BJ (cell line): ENCODE measurements at regions not wholly inside any gene's neighbourhood (a gene's known extent, or its start where the extent isn't known, plus 50 kb on each side); places are given as distances from the start of the nearest gene placed in this dataset.
"Not testable (repeated sequence)": the region's sequence is repeated elsewhere in the genome, so short reads cannot be mapped to it uniquely, and the experiment has no call there.

Experiments
- CTCF ChIA-PET: fragments of 350-600 bp; formaldehyde crosslinking; extraction: SDS; loops from one replicate; lab custom pipeline; 2021; ENCODE audit warnings: antibody characterized with exemption, inconsistent platforms; lab: Yijun Ruan, JAX
- POLR2A ChIA-PET: fragments of 300-600 bp; sonication (Branson Sonifier 250); formaldehyde crosslinking; extraction: SDS; loops from one replicate; lab custom pipeline; 2021; ENCODE audit warnings: antibody characterized with exemption; lab: Charles Lee
- DNase-seq: peaks from one replicate; pipeline ENCODE4 v3.0.0-alpha.2; 2011; ENCODE audit warnings: low read depth
- H3K27me3 ChIP-seq: 2 replicates; pipeline ENCODE4 v1.6.0; 2011; ENCODE audit warnings: low read length; ENCODE audit not compliant: control insufficient read depth, insufficient read depth
- H3K36me3 ChIP-seq: 2 replicates; pipeline ENCODE4 v1.5.1; 2011; ENCODE audit warnings: low read length; ENCODE audit not compliant: control insufficient read depth, insufficient read depth
- H3K4me3 ChIP-seq: 2 replicates; pipeline ENCODE4 v1.5.1; 2011; ENCODE audit warnings: low read depth, mild to moderate bottlenecking, control low read depth, low read length
- TF ChIP-seq, protein P1 (sequence below): IDR thresholded peaks from 2 replicates; pipeline ENCODE4 v1.5.1; 2011; ENCODE audit warnings: low read depth, mild to moderate bottlenecking, control low read depth, inconsistent platforms, low read length, moderate library complexity; ENCODE audit not compliant: insufficient read depth

DNA sequence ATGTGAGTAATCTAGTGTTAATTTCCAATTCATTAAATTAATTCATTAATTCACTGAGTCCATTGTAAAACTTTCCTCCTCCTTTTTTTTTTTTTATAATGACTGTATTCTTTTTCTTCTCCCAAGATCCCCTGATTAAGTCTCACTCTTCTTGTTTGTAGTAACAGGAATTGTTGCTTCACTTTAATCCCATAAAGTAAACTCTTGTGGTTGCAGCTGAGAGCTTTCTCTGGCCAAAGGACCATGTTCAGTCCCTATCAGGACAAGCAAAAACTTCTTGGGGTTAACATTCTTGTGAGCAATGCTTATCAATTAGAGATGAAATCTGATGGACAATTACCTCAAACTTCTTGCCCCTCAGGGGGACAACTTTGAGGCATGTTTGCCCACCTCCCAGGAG, 400.2 kb upstream of the SPHKAP start:
- Histone ChIP-seq H3K4me3 (no peak overlapping the region), H3K36me3 (no peaks in the 10 kb centered on the region), H3K27me3 (no peaks in the 10 kb centered on the region)
- DNase-seq = no peak
- TF ChIP-seq, protein P1, sequence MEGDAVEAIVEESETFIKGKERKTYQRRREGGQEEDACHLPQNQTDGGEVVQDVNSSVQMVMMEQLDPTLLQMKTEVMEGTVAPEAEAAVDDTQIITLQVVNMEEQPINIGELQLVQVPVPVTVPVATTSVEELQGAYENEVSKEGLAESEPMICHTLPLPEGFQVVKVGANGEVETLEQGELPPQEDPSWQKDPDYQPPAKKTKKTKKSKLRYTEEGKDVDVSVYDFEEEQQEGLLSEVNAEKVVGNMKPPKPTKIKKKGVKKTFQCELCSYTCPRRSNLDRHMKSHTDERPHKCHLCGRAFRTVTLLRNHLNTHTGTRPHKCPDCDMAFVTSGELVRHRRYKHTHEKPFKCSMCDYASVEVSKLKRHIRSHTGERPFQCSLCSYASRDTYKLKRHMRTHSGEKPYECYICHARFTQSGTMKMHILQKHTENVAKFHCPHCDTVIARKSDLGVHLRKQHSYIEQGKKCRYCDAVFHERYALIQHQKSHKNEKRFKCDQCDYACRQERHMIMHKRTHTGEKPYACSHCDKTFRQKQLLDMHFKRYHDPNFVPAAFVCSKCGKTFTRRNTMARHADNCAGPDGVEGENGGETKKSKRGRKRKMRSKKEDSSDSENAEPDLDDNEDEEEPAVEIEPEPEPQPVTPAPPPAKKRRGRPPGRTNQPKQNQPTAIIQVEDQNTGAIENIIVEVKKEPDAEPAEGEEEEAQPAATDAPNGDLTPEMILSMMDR = no peak
- CTCF ChIA-PET = no interaction called here
- POLR2A ChIA-PET = no interaction called here

DNA sequence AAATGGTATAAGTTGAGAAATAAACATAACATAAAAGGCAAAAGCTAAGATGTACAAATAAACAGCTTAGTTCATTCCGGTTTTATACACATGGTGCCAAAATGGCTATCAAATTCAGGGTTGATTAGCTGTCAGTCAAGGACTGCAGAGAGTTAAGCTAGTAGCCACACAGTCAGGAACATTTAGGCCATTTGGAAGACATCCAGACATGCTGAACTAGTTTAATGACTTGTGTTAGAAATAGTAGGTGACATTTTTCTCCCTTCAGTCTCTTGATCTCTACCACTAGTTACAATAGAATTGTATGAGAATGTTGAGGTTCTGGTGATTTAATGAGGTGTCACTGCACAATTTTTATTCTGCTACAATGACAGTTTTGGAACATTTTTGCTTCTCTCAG, 394.4 kb upstream of the SPHKAP start:
- CTCF ChIA-PET = no interaction called here
- DNase-seq = no peak
- Histone ChIP-seq H3K27me3 (no peaks in the 10 kb centered on the region), H3K4me3 (no peak overlapping the region), H3K36me3 (no peaks in the 10 kb centered on the region)
- POLR2A ChIA-PET = no interaction called here
- TF ChIP-seq, protein P1 = no peak

DNA sequence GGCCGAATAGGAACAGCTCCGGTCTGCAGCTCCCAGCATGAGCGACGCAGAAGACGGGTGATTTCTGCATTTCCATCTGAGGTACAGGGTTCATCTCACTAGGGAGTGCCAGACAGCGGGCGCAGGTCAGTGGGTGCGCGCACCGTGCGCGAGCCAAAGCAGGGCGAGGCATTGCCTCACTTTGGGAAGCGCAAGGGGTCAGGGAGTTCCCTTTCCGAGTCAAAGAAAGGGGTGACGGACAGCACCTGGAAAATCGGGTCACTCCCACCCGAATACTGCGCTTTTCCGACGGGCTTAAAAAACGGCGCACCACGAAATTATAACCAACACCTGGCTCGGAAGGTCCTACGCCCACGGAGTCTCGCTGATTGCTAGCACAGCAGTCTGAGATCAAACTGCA, 386.8 kb upstream of the SPHKAP start:
- H3K4me3 ChIP-seq, DNase-seq, H3K27me3 ChIP-seq, CTCF ChIA-PET, POLR2A ChIA-PET, H3K36me3 ChIP-seq: not testable (repeated sequence)

DNA sequence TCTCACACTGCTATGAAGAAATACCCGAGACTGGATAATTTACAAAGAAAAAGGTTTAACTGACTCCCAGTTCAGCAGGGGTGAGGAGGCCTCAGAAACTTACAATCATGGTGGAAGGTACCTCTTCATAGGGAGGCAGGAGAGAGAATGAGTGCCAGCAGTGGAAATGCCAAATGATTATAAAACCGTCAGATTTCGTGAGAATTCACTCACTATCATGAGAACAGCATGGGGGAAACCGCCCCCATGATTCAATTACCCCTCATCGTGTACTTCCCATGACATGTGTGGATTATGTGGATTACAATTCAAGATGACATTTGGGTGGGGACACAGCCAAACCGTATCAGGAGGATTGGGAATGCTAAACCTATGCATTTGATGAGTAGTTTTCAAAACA, 380.3 kb upstream of the SPHKAP start:
- TF ChIP-seq, protein P1 = no peak
- no peaks in the 10 kb centered on the region for H3K27me3 ChIP-seq
- no peaks in the 10 kb centered on the region for H3K36me3 ChIP-seq
- no peak overlapping the region for H3K4me3 ChIP-seq
- CTCF ChIA-PET = no interaction called here
- POLR2A ChIA-PET = no interaction called here
- DNase-seq = no peak

DNA sequence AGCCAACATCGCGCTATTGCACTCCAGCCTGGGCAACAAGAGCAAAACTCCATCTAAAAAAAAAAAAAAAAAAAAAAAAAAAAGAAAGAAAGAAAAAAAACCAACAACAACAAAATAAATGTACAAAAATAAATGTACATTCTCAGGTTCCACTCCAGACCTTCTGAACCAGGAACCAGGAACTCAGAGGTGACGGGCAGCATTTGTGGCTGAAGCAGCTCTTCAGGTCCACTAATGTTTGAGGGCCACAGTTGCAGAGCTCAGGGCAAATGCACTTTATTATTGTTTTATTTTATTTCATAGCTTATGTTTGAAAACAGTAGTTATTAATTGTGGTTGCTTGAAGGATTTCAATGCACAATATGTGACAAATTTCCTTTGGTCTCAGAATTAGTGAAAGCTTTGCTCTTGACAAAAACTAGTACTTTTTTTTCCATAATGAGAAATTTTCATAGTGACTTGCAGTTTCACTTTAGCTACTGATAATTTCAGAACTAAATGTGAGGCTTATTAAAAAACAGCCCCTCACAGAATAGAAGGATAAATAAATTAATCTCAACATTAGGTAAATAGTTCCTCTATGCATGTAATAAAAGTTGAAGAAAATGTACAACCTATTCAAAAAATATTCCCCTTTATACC, 378.4 kb upstream of the SPHKAP start:
- Histone ChIP-seq H3K27me3 (no peaks in the 10 kb centered on the region), H3K36me3 (no peaks in the 10 kb centered on the region), H3K4me3 (no peak overlapping the region)
- ChIA-PET POLR2A (no interaction called here), CTCF (no interaction called here)
- no peak for DNase-seq
- TF ChIP-seq, protein P1 = no peak

DNA sequence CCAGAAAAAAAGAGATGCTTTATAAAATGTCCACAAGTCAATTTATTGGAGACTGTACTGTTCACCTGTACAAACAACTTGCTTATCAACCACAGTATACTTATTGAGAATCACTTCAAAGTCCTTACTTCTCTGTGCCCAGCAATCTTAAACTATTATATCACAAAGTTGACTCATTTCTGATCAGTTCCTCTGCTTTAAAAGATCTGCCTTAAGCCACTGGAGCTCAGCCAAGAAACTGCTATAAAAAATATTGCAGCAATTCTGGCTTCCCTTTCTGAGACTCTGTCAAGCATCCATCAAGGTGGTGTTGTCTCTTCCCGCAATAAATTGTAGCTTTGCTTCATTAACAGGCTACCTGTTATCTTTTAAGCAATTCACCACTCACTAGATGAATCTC, 375.2 kb upstream of the SPHKAP start:
- ChIA-PET POLR2A (no interaction called here), CTCF (no interaction called here)
- Histone ChIP-seq H3K4me3 (no peak overlapping the region), H3K36me3 (no peaks in the 10 kb centered on the region), H3K27me3 (no peaks in the 10 kb centered on the region)
- no peak for DNase-seq
- TF ChIP-seq, protein P1 = no peak
